DND-41 (cell line): ENCODE measurements at regions not wholly inside any gene's neighbourhood (a gene's known extent, or its start where the extent isn't known, plus 50 kb on each side); places are given as distances from the start of the nearest gene placed in this dataset.

Source experiments
- EZH2 ChIP-seq: IDR thresholded peaks from 3 replicates; pipeline ENCODE4 v1.6.1; 2012; ENCODE audit warnings: borderline replicate concordance, low read depth, mild to moderate bottlenecking, moderate library complexity, low read length, inconsistent platforms; ENCODE audit not compliant: severe bottlenecking
- TF ChIP-seq, protein P1 (sequence below): IDR thresholded peaks from 2 replicates; pipeline ENCODE4 v1.5.1; 2012; ENCODE audit warnings: borderline replicate concordance, low read length, moderate library complexity, mild to moderate bottlenecking; ENCODE audit not compliant: poor library complexity, severe bottlenecking; ENCODE audit errors: extremely low read depth

DNA sequence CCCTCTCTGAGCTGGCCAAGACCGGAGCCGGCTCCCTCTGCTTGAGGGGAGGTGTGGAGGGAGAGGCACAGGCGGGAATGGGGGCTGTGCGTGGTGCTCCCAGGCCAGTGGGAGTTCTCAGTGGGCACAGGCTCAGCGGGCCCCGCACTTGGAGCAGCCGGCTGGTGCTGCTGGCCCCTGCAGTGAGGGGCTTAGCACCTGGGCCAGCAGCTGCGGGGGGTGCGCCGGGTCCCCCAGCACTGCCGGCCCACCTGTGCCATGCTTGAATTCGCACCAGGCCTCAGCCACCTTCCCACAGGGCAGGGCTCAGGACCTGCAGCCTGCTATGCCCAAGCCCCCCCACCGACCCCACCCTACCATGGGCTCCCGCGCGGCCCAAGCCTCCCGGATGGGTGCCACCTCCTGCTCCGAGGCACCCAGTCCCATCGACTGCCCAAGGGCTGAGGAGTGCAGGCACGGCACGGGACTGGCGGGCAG lies 602.5 kb downstream of the KCTD8 start:
- TF ChIP-seq, protein P1, sequence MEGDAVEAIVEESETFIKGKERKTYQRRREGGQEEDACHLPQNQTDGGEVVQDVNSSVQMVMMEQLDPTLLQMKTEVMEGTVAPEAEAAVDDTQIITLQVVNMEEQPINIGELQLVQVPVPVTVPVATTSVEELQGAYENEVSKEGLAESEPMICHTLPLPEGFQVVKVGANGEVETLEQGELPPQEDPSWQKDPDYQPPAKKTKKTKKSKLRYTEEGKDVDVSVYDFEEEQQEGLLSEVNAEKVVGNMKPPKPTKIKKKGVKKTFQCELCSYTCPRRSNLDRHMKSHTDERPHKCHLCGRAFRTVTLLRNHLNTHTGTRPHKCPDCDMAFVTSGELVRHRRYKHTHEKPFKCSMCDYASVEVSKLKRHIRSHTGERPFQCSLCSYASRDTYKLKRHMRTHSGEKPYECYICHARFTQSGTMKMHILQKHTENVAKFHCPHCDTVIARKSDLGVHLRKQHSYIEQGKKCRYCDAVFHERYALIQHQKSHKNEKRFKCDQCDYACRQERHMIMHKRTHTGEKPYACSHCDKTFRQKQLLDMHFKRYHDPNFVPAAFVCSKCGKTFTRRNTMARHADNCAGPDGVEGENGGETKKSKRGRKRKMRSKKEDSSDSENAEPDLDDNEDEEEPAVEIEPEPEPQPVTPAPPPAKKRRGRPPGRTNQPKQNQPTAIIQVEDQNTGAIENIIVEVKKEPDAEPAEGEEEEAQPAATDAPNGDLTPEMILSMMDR, result no peak
- TF ChIP-seq EZH2, result no peak
